ENCODE measurements at regions not wholly inside any gene's neighbourhood (a gene's known extent, or its start where the extent isn't known, plus 50 kb on each side); places are given as distances from the start of the nearest gene placed in this dataset.
"Not testable (repeated sequence)": the region's sequence is repeated elsewhere in the genome, so short reads cannot be mapped to it uniquely, and the experiment has no call there.

DNA sequence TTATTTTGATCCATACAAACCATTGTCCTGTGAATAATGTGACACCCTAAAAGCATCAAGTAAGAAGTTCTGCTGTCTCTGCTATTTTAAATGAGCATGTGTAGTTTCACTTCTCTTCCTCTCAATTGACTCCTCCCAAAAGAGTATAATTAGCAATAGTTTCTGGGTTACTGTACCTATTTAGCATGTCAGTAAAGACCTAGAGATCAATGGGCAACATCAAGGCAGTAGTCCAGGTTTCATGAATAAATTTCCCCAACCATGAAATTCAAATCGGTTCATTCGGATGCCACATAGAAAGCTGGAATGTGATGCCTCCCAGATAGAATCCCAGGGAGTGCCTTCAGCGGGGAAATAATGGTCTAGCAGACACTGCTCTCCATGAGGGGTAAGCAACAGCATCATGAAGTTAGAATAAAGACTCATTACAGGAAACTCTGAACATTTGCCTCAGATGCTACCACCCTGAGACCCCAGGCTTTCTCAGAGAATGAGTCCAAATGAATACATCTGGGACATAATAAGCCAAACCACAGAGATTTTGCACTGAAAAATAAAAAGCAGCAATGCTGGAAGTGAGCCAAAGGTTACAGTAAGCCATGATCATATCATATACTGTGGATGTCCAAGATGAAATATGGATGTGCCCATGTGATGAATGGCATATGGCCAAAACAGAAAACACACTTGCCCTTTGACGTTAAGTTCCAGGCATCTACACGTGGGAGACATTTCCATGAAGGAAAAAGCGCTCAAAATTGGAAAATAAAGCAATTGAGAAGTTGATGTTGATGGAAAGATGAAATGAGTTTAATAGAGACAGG lies 1107.0 kb upstream of the SEMA6A start:
- no peak for DNase-seq

DNA sequence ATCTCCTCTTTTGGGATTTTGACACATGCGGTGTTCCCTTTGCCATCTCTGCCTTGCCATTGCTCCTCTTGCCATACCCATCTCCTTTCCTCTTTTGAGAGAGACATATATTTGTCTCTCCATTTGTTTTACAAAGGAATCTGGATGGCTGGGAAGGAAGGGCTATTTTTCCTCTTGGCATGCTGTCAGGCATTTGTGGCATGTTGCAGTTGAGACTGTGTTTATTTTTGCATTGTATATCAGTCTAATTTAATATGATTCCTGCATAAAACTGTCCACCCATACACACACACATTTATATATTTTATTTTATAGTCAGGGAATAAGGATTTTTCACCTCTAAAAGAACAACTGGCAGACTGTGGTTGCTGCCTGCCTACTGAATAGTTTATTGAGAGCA lies 1105.8 kb upstream of the SEMA6A start:
- DNase-seq = no peak

DNA sequence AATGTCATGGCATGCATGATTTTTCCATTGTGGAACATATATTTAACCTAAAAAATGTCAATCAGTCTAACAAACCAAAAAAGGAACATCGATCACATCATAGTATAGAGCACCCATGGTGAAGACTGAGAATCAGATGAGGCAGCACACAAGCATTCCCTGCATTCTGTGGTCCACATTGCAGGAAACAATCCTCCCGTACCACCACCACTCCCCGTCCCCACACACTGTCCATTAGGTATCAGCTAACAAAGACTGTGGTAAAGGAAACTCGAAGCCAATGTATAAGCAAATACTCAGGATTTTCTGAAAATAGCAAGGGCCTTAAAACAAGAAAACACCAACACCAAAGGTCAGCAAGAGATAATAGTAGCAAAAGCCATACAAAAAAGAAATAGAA lies 1104.4 kb upstream of the SEMA6A start:
- DNase-seq = no peak

DNA sequence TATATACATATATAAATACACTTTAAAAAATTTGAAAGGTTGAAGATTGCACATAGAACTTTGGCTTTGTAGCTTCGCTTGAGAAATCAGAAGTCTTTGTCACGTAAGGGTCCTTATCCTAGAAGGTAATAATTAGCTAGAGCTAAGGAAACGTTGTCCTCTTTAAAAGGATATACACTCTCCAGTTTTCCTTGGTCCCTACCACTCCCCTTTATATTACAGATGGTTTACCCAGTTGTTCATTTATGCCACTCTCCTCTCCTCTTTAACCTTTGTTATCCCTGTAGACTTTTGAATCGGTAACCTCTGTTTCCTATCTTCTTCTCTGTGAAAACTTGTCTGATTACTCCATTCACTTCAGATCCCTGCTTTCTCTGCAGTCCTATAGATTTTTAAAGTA lies 1101.0 kb upstream of the SEMA6A start:
- DNase-seq = no peak

DNA sequence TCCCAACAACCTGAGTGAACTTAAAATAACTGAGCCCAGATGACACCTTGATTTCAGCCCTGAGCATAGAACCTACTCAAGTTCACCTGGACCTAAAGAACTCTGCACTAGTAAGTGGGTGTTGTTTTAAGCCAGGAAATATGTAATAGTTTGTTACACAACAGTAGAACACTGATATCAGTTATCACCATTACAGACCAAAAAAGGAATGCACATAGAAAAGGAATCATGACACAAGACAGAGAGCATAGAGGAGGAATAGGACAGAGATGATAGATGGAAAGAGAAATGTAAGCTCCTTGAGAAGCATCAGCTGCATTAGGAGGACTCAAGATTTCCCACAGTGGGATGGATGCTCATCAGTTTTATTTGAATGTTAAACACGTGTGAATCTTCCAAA lies 1096.9 kb upstream of the SEMA6A start:
- DNase-seq = no peak

DNA sequence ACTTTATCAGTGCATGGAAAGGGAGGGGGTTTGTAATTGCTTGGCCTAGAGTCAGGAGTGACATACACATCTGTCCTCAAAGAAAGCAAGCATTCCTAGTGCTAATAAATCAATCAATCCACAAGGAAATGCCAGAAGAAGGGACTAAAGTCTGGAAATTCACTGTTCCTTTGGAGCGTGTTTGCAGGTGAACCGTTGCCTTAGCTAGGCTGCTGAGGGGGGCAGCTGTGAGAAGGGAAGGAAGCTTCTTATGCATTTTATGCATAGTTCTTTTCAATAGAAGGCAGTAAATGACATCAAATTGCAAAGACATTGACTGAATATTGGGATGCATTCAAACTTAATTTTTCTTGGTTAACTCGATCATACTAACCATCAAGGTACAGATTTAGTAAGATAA lies 1092.5 kb upstream of the SEMA6A start:
- DNase-seq = no peak

DNA sequence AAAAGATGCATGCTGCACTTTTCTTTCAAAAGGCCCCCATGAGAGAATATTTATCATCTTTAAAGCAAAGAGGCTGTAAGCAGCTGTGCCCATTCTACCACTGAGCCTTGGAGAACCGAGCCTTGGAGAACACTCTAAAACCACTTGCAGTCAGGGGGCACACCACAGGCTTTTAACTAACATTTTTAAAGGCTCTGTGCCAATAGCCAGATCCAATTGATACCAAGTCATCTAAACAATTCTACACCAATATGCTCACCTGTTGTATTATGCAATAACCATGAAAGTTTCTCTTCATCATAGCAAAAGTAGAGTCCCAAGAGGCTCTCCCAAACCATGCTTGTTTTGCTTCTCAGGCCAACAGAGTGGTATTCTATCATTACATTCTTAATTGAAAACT lies 1090.5 kb upstream of the SEMA6A start:
- no peak for DNase-seq

- DNase-seq = no peak
Observed at GRCh38 chr5:117662361-117662760, 1087.7 kb upstream of the SEMA6A start.

DNA sequence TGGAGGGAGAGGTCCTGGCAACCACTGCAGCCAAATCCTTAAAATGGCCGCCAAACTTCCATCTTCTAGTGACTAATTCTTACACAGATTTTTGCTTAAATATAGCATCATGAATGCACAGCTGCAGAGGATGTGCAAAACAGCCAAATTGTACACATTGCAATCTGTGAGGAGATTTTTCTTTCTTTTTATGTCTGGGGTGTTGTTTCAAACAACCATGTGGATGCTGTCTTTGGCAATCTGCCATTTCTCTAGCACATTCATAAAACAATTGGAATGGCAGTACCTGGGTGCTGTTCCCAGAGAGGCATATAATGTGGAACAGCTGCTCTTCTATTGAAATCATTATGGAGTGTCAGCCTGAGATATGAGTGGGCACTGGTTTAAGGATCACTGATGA lies 1082.9 kb upstream of the SEMA6A start:
- DNase-seq = no peak

- DNase-seq = no peak
Observed at GRCh38 chr5:117652958-117653280, 1078.3 kb upstream of the SEMA6A start.

DNA sequence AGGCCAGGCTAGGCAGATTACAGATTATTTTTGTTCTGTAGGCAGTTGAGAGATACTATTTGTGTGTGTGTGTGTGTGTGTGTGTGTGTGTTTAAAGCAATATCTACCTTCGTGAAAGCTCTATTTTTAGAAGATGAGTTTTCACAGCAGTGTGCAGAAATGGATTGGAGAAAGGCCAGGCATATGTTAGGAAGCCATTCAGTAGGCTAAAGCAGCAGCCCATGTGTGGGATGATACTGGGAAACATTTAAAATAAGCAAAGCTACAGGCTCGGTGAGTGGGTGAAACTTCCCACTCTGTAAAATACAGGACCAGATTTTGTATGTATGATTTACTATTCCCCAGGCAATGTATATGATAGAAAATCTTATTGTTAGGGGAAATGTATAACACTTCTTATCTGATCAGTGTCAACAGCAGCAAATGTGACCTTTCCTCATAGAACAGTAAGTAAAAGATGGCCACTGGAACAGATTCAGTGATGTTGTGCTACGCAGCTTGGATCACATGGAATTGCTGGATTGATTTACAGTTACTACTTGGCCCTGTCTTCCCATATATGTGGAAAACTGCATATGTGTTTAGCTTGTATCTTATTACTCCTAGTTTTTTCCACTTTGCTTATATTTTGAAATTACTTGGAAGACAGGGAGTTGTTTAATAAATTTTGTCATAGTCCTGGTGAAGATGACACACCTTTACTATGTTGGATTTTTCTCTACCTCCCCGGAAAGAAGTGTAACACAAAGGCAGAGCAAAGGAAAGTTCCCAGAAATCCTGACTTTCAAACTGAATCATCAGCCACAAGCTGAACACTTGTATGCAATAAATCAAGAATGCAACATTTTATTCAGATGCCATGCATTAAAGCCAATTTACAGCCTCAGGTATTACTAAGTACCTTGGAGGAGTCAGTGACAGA lies 1077.7 kb upstream of the SEMA6A start:
- no peak for DNase-seq

- no peak for DNase-seq
Observed at GRCh38 chr5:117649821-117650220, 1075.2 kb upstream of the SEMA6A start.

DNA sequence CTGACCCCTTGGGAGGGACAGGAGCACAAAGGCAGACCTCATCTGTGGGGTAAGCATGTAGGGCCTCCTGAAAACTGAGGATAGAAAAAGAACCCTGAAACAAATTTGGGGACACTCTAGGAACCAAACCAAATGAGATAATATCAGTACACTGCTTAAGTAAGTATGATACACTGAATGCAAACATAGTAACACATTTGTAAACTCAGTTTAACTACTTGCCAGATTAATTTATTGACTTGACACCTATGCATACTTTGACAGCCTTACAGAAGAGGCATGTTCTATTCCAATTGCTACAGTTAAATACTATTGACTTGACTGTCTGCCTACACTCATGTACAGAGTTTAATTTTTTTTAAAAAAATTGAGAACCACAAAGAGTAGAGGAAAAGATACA lies 1070.8 kb upstream of the SEMA6A start:
- DNase-seq = no peak

DNA sequence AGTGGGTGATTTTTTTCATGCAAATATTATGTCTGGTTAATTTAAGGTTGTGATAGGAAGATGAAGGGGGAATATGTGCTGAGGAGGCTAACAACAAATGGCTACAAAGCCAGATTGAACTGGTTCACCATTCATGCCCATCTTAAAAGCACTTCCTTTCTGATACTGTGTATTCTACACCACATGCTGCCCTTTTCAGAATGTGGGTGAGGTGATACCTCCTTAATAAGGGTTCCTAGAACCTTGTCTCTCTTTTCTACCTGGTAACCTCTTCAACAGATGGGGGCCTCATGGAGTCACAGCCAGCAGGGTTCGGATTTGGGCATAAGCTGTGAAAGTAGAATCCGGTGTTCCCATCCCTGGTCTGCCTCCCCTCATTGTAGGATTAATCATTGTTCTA lies 1064.0 kb upstream of the SEMA6A start:
- no peak for DNase-seq

DNA sequence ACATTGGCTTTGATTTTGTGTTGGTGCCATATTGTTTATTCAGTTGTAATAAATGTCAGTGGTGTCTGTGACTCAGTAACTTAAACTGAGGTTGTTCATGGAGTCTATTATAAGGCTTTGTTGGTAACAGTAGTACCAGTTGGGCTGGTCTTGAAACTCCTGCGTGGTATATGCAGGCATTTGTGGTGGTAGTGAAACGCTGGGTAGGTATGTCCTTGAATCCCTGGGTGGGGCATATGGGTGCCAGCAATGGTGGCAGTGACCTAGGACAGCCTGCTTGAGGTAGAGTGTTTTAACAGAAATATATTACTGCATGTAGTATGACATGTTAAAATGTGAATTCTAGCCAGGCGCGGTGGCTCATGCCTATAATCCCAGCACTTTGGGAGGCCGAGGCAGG lies 1058.5 kb upstream of the SEMA6A start:
- DNase-seq = no peak

- no peak for DNase-seq
Observed at GRCh38 chr5:117624201-117624600, 1049.6 kb upstream of the SEMA6A start.

DNA sequence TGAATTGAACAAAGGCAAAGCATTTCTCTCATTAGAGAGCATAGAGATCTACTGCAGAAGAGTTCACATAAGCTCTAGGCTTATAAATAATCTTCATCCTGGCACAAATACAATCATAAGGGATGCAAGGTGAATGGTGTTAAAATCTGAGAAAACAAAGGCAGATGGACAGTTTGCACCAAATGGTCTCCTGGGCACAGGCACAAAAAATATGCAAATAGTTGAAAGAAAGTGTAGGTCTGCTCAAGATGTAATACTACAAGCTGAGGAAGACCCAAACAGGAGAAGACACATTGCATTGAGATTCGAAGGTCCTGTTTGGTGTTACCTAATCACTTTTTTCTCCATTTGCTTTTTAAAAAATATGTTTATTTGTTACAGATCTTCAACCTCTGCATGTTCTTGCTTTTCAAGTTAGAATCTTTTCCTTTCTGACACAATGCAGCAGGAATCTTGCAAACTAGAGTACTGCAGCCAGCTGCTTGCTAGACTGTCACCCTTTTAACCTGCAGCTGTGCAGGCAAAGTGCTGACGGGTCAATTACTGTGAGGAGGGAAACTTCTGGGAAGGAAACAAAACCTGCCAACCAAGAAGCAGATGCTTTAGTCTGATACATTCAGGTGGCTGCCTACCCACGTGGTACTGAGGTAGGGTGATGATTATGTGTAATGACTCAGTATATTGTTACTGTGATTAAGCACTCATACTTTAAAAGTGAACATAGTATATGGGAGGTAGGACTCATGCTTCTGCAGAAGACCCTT lies 1048.6 kb upstream of the SEMA6A start:
- no peak for DNase-seq

GRCh38 chr5:117621921-117622320 lies 1047.3 kb upstream of the SEMA6A start:
- no peak for DNase-seq

DNA sequence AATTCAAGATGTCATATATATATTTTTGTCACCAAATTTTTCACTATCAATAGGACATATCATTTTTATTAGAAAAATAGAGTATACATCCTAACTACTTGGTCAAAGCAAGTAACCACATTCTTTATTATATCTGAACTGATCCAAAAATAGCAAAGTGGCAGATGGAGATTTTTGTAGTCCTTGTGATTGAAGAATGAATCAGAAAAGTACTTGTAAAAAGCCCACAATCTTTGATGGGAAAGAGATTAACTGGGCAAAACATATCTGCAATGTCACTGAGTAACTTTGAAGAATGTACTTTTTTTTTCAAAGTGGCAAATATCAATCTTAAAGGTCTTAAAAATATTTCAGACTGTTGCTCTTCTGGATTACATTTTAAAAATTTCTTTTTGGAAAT lies 1040.6 kb upstream of the SEMA6A start:
- DNase-seq = no peak

DNA sequence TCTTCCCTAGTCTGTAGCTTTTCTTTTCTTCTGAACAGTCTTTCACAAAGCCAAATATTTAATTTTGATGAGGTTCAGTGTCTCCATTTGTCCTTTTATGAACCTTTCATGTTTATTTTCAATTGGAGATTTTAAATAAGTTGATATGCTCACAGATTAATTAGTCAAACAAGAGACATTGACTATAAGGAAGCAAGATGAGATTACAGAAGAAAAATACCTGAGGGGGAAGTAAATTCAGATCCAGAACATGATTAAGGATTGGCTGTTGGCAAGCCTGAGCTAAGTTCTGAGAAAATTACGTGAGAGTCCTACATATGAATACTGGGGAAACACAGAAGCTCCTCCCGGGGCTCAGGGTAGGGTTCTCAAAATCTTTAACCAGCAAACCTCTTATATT lies 1039.8 kb upstream of the SEMA6A start:
- DNase-seq = no peak

DNA sequence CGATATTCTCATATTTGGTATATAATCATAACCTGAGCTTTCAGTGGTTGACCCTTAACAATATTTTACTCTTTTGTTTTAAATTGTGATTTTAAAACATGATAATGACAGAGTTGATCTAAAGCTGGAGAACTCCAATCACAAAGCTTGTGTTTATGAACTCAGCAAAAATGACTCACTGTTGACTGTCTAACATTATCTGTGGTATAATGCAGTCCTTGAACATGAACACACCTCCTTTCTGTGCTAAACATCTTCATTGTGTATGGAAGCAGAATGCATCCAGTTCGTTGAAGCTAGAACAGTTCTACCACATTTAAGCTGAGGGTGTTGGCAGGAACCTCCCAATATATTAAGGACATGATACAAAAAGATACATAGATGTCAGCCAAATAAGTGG lies 1030.2 kb upstream of the SEMA6A start:
- no peak for DNase-seq

- DNase-seq = not testable (repeated sequence)
Observed at GRCh38 chr5:117599811-117600210, 1025.2 kb upstream of the SEMA6A start.

- no peak for DNase-seq
Observed at GRCh38 chr5:117594166-117594565, 1019.5 kb upstream of the SEMA6A start.

- DNase-seq = no peak
Observed at GRCh38 chr5:117590944-117591343, 1016.3 kb upstream of the SEMA6A start.
